GM12878 (cell line): ENCODE measurements at regions not wholly inside any gene's neighbourhood (a gene's known extent, or its start where the extent isn't known, plus 50 kb on each side); places are given as distances from the start of the nearest gene placed in this dataset.

Source experiments
- ATAC-seq: fragments of 200-7000 bp; cut with Tn5 transposase; 3 replicates; pipeline ENCODE4 v1.9.1; 2020; ENCODE audit warnings: mild to moderate bottlenecking, moderate library complexity
- BruUV-seq: library from RNA; stranded (reverse); fragments of 400-500 nt; replicated peaks from 2 replicates; lab custom pipeline; 2021; lab: Mats Ljungman, UMichigan
- CTCF ChIA-PET: fragments of 300-600 bp; sonication (Branson Sonifier 250); formaldehyde crosslinking; extraction: SDS; loops from one replicate; lab custom pipeline; 2021; ENCODE audit warnings: inconsistent platforms; lab: Yijun Ruan, JAX
- POLR2A ChIA-PET: fragments of 350-600 bp; formaldehyde crosslinking; extraction: SDS; loops from one replicate; lab custom pipeline; 2021; ENCODE audit warnings: inconsistent platforms; lab: Charles Lee
- RAD21 ChIA-PET: fragments of 300-600 bp; sonication (Branson Sonifier 250); formaldehyde crosslinking; loops from one replicate; lab custom pipeline; 2023; ENCODE audit warnings: antibody characterized with exemption; ENCODE audit not compliant: unreplicated experiment; lab: Charles Lee
- SMC1A ChIA-PET: fragments of 300-600 bp; sonication (Branson Sonifier 250); formaldehyde crosslinking; loops from one replicate; lab custom pipeline; 2023; ENCODE audit not compliant: unreplicated experiment, uncharacterized antibody; lab: Charles Lee
- DNase-seq: peaks from one replicate; pipeline ENCODE4 v3.0.0-alpha.2; 2011; ENCODE audit warnings: low read depth, low spot score
- FAIRE-seq: peaks from 3 replicates; lab custom pipeline; 2011; peaks lifted over from hg19 to GRCh38; lab: Jason Lieb, UNC
- H2AFZ ChIP-seq: 2 replicates; pipeline ENCODE4 v1.6.0; 2011; ENCODE audit warnings: low read depth, low read length, control low read depth; ENCODE audit not compliant: control insufficient read depth
- H3K27ac ChIP-seq: 2 replicates; pipeline ENCODE4 v1.5.1; 2011; ENCODE audit warnings: control low read depth; ENCODE audit not compliant: control insufficient read depth, insufficient read depth
- H3K27me3 ChIP-seq, 2 experiments: replicated peaks in 1 of 2; 2 replicates each; pipeline versions ENCODE4 v1.6.0 to v1.6.1; 2011; ENCODE audit warnings: low read length in 1 of 2; ENCODE audit not compliant: control insufficient read depth in 2 of 2, insufficient read depth in 2 of 2
- H3K36me3 ChIP-seq, 2 experiments: 2 replicates each; pipeline ENCODE4 v1.5.1; 2011; ENCODE audit warnings: low read length in 1 of 2; ENCODE audit not compliant: control insufficient read depth in 2 of 2, insufficient read depth in 2 of 2
- H3K4me1 ChIP-seq: 2 replicates; pipeline ENCODE4 v1.6.1; 2011; ENCODE audit warnings: mild to moderate bottlenecking, low read length, moderate library complexity, mixed read lengths; ENCODE audit not compliant: control insufficient read depth, insufficient read depth
- H3K4me2 ChIP-seq: 2 replicates; pipeline ENCODE4 v1.6.0; 2011; ENCODE audit warnings: control low read depth; ENCODE audit not compliant: control insufficient read depth, insufficient read depth
- H3K4me3 ChIP-seq: fragments of 200-600 bp; sonication (generic); 2 replicates; pipeline ENCODE4 v1.5.1; 2016
- H3K79me2 ChIP-seq: 2 replicates; pipeline ENCODE4 v1.6.0; 2011; ENCODE audit warnings: low read length; ENCODE audit not compliant: control insufficient read depth, insufficient read depth
- H3K9ac ChIP-seq: 2 replicates; pipeline ENCODE4 v1.8.0; 2011; ENCODE audit warnings: low read length, control low read depth, mixed read lengths; ENCODE audit not compliant: control insufficient read depth, insufficient read depth
- H3K9me3 ChIP-seq: replicated peaks from 3 replicates; pipeline ENCODE4 v1.5.1; 2011; ENCODE audit warnings: mild to moderate bottlenecking, low read length; ENCODE audit not compliant: control insufficient read depth, insufficient read depth
- H4K20me1 ChIP-seq: 2 replicates; pipeline ENCODE4 v1.6.0; 2011; ENCODE audit not compliant: control insufficient read depth, insufficient read depth
- ATF7 ChIP-seq: fragments of 450-650 bp; IDR thresholded peaks from 2 replicates; pipeline ENCODE4 v1.6.1; 2016; ENCODE audit warnings: low read depth, mild to moderate bottlenecking
- CBFB ChIP-seq: IDR thresholded peaks from 2 replicates; pipeline ENCODE4 v1.6.1; 2016; ENCODE audit warnings: antibody characterized with exemption, low read depth
- CHD4 ChIP-seq: fragments of 200-600 bp; sonication (generic); IDR thresholded peaks from 2 replicates; pipeline ENCODE4 v1.6.1; 2016; ENCODE audit warnings: mild to moderate bottlenecking
- CUX1 ChIP-seq: IDR thresholded peaks from 2 replicates; pipeline ENCODE4 v1.6.1; 2012; ENCODE audit warnings: improper control_type of control experiment, low read depth, low read length; ENCODE audit not compliant: insufficient replicate concordance
- IRF4 ChIP-seq: IDR thresholded peaks from 2 replicates; pipeline ENCODE4 v1.6.1; 2011; ENCODE audit warnings: low read depth, low read length
- IRF5 ChIP-seq: fragments of 450-650 bp; IDR thresholded peaks from 2 replicates; pipeline ENCODE4 v1.6.1; 2017; ENCODE audit warnings: borderline replicate concordance
- MAX ChIP-seq: IDR thresholded peaks from 2 replicates; pipeline ENCODE4 v1.6.1; 2012; ENCODE audit warnings: low read depth, low read length, improper control_type of control experiment
- MEF2A ChIP-seq: IDR thresholded peaks from 2 replicates; pipeline ENCODE4 v1.6.1; 2011; ENCODE audit warnings: low read depth, mild to moderate bottlenecking, low read length, moderate library complexity; ENCODE audit not compliant: insufficient read depth
- NFYB ChIP-seq: IDR thresholded peaks from 2 replicates; pipeline ENCODE4 v1.6.1; 2011; ENCODE audit warnings: low read depth, mild to moderate bottlenecking, low read length, improper control_type of control experiment, moderate library complexity; ENCODE audit not compliant: insufficient read depth
- POLR2A ChIP-seq: IDR thresholded peaks from 2 replicates; pipeline ENCODE4 v1.6.1; 2011; ENCODE audit warnings: low read depth, mild to moderate bottlenecking, low read length
- POU2F2 ChIP-seq: IDR thresholded peaks from 3 replicates; pipeline ENCODE4 v1.6.1; 2011; ENCODE audit warnings: low read depth, mild to moderate bottlenecking, low read length, borderline replicate concordance
- RELB ChIP-seq: fragments of 450-650 bp; IDR thresholded peaks from 2 replicates; pipeline ENCODE4 v1.6.1; 2017; ENCODE audit warnings: low read depth, mild to moderate bottlenecking, moderate library complexity
- SMAD1 ChIP-seq: fragments of 450-650 bp; IDR thresholded peaks from 2 replicates; pipeline ENCODE4 v1.6.1; 2018; ENCODE audit warnings: mild to moderate bottlenecking, low read depth; ENCODE audit not compliant: partially characterized antibody
- SMAD5 ChIP-seq: IDR thresholded peaks from 2 replicates; pipeline ENCODE4 v1.6.1; 2016; ENCODE audit warnings: antibody characterized with exemption, low read depth
- SMC3 ChIP-seq: IDR thresholded peaks from 2 replicates; pipeline ENCODE4 v1.6.1; 2011; ENCODE audit warnings: low read length, improper control_type of control experiment, borderline replicate concordance
- SUZ12 ChIP-seq: fragments of 200-600 bp; sonication (generic); IDR thresholded peaks from one replicate; pipeline ENCODE4 v1.6.1; 2018; ENCODE audit warnings: antibody characterized with exemption, mild to moderate bottlenecking; ENCODE audit not compliant: unreplicated experiment
- TCF12 ChIP-seq: IDR thresholded peaks from 2 replicates; pipeline ENCODE4 v1.6.1; 2011; ENCODE audit warnings: low read depth, mild to moderate bottlenecking, low read length
- YY1 ChIP-seq: IDR thresholded peaks from 2 replicates; pipeline ENCODE4 v1.6.1; 2011; ENCODE audit warnings: low read depth, mild to moderate bottlenecking, low read length
- WGBS: methylation state at CpG from one replicate; pipeline ENCODE4 v1.1.6; 2016; ENCODE audit warnings: low lambda C conversion rate; ENCODE audit not compliant: insufficient replicate concordance, insufficient coverage; ENCODE audit errors: missing lambda C conversion rate; 5-methylcytosine and 5-hydroxymethylcytosine counted together
- in situ Hi-C: fragments of 300-500 bp; cut with MboI; formaldehyde crosslinking; loops from 9 replicates; pipeline ENCODE4 v1.14.3; 2018; ENCODE audit warnings: mixed read lengths
- intact Hi-C: fragments of 100-400 bp; cut with micrococcal nuclease; formaldehyde crosslinking; loops from one replicate; pipeline ENCODE4 v1.14.2; 2022; ENCODE audit not compliant: unreplicated experiment

GRCh38 chr16:8108991-8109509 lies 481.3 kb downstream of the TMEM114 start:
- POLR2A ChIA-PET = no interaction called here

More at GRCh38 chr16:8108991-8109509, 481.3 kb downstream of the TMEM114 start:
- Histone ChIP-seq H2AFZ (no peak overlapping the region), H3K9ac (no peak overlapping the region), H3K9me3 (no peaks in the 10 kb centered on the region), H3K36me3 (no peaks in the 10 kb centered on the region), H3K4me3 (no peak overlapping the region), H3K27ac (no peak overlapping the region), H4K20me1 (no peaks in the 10 kb centered on the region), H3K79me2 (no peaks in the 10 kb centered on the region), H3K4me2 (no peak overlapping the region), H3K4me1 (no peaks in the 10 kb centered on the region), H3K27me3 (no peaks in the 10 kb centered on the region)
- no peak for ATAC-seq
- intact Hi-C loops (no loop called here), in situ Hi-C loops (no loop called here)
- TF ChIP-seq IRF5 (no peak), CHD4 (no peak), YY1 (no peak), MEF2A (no peak), SMC3 (no peak), SUZ12 (no peak), ATF7 (no peak), CUX1 (no peak), TCF12 (no peak), SMAD5 (no peak), POU2F2 (no peak), CBFB (no peak), RELB (no peak), MAX (no peak), POLR2A (no peak), SMAD1 (no peak), NFYB (no peak), IRF4 (no peak)
- DNase-seq = no peak
- SMC1A ChIA-PET = no interaction called here
- 41% methylated on average over 15 of the region's 15 CpGs for WGBS
- no peak for FAIRE-seq
- RAD21 ChIA-PET = no interaction called here
- BruUV-seq = no TSS peak
- CTCF ChIA-PET = no interaction called here
